HG03039 (cell line): ENCODE measurements at regions not wholly inside any gene's neighbourhood (a gene's known extent, or its start where the extent isn't known, plus 50 kb on each side); places are given as distances from the start of the nearest gene placed in this dataset.
A peak's percentile ranks its signal among the peaks of the same experiment; 100 is the strongest.
"Not testable (repeated sequence)": the region's sequence is repeated elsewhere in the genome, so short reads cannot be mapped to it uniquely, and the experiment has no call there.

Source experiments
- ATAC-seq: cut with Tn5 transposase; IDR thresholded peaks from one replicate; pipeline ENCODE4 v1.9.1; 2021; ENCODE audit warnings: mild to moderate bottlenecking, moderate library complexity; ENCODE audit not compliant: unreplicated experiment

- ATAC-seq = no peak
Measured at GRCh38 chr13:42474954-42475353, 99.0 kb upstream of the TNFSF11 start.

DNA sequence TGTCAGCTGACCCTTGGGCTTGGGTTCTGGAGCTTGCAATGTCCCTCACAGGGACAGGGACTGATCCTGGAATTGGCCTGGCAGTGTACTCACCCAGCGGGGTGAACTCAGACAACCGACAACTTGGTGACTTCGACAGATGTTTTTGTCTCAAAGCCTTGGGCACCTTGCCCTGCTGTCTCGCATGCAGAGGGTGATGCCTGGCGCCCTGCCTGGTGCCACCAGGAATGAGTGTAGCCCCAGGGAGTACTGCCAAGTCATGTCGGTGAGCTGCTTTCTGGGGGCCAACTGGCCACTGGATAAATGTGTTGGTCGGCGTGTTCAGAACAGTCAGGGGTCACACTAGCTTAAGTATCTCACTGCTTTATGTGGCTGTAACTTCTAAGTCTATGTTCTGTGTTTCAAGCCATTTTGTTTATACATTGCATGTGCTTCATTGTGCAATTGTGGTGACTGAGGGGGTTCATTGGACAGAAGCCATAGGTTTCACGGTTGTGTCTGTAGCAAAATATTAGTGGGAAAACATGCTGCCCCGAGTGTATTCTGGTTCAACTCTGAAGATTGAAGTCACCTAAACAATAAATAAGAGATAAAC lies 96.3 kb upstream of the TNFSF11 start:
- ATAC-seq = no peak

GRCh38 chr13:42478531-42479156 lies 95.3 kb upstream of the TNFSF11 start:
- no peak for ATAC-seq

DNA sequence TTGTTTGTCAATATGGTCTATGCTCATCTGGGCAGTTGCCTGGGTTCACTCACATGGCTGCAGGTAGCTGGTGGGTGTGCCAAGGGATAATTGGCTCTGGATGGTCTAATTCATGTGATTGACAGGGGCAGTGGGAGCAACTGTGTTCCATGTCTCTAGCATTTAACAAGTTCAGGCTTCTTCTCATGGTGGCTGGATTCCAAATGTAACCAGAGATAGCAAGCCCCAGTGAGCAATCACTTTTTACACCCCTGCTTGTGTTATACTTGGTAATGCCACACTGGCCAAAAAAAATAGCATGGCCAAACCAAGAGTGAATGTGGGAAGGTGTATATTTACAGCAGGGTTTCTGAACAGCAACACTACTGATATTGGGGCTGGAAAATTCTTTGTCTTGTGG lies 89.6 kb upstream of the TNFSF11 start:
- no peak for ATAC-seq

DNA sequence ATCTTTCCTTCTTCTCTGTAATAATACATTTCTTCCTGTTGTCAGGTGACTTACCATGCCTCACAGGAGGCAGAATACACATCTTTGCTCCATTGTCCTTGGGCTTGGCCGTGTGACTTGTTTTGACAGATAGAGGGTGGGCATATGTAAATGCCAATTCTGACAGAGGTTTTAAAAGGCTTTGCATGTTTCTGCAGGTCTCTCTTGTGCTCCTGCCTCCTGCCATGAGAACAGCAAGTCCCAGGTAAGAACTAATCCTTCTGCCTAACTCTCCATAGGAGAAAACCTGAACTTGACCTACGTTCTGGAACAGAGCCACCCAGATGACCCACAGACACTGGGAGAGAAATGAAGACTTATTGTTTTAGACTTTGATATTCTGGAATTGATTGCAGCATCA lies 88.7 kb upstream of the TNFSF11 start:
- ATAC-seq = no peak

DNA sequence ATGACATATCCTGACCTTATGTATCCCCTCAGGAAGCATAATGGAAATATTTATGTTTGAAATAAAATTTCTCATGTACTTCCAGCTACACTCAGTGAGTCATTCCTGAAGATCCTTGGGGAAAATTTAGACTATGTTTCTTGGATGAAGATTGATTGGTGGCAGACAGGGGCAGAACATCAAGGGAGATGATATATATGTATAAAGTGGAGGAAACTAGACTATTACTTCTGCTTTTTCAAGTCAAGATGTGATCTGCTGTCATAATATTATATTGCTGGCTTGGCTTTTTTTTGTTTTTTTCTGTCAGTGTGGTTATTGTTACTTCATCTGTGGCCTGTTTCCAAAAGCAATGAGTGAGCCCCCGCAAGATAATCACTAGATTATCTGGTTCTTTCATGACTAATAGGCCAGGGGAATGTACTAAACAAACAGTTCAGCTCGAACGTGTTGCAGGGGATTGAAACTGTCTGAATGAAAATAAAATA lies 87.2 kb upstream of the TNFSF11 start:
- ATAC-seq = no peak

- ATAC-seq = no peak
Measured at GRCh38 chr13:42487221-42487620, 86.7 kb upstream of the TNFSF11 start.

GRCh38 chr13:42490676-42491075 lies 83.3 kb upstream of the TNFSF11 start:
- no peak for ATAC-seq

DNA sequence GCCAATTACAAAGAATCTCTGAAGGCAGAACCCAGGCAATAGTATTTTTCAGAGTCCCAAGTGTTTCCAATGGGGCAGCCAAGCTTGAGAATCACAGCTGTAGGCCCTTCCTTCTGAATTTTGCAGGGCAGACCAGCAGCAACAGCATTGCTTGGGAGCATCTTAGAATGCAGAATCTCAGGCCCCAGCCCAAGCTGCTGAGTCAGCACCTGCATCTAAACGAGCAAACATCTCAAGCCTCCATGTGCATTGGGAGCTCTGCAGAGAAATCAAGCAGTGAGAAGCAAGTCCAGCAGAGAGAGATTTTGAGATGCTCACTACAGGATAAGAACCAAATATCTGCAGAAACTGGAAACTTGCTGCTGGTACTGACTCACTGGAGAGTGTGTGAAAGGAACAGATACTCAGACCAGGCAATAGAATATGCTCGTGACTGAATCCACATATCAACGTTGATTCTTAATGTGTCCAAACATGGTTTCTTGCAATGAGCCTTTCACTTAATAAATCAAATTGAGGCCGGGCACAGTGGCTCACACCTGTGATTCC lies 81.5 kb upstream of the TNFSF11 start:
- no peak for ATAC-seq

- ATAC-seq = no peak
Measured at GRCh38 chr13:42494157-42494556, 79.8 kb upstream of the TNFSF11 start.

DNA sequence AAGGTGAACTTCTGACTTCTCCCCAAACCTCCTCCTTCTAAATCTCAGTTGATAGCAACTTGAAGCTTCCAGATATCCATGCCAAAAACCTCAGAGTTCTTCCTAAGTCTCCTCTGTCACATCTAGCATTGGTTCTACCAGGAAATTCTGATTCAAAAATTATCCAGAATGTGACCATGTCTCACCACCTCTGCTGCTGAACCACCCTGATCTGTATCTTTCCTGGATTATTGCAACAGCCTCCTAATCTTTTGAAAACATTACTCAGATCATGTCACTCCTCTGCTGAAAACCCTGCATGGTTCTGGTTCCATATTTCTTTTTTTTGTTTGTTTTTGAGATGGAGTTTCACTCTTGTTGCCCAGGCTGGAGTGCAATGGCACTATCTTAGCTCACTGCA lies 78.7 kb upstream of the TNFSF11 start:
- no peak for ATAC-seq

DNA sequence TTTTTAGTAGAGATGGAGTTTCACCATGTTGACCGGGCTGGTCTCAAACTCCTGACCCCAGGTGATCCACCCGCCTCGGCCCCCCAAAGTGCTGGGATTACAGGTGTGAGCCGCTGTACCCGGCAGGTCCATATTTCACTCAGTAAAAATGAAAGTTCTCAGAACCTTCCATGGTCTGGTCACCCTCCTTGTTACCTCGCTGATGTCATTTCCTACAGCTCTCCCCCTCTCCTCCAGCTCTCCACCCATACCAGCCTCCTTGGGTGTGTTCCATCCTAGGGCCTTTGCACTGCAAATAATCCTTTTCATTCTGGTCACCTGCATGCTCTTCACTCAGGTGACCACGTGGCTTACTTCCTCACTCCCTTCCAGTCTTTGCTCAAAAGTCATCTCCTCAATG lies 78.2 kb upstream of the TNFSF11 start:
- no peak for ATAC-seq

DNA sequence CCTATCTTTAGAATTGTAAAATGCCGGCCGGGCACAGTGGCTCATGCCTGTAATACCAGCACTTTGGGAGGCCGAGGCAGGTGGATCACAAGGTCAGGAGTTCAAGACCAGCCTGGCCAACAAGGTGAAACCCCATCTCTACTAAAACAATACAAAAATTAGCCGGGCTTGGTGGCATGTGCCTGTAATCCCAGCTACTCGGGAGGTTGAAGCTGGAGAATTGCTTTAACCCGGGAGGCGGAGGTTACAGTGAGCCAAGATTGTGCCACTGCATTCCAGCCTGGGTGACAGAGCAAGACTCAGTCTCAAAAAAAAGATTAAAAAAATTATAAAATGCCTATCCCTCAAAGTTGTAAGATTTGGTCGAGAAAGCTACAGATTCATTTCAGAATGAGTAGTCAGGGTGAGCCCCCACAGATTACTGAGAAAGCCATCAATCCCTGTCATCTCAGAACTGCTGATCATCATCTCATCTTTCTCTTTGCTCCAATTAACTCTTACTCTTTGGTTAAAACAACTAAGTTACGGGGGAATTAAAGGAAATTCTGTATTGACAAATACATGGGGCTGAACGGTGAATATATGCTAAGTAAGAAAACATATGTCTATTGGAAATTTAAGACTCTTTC lies 76.9 kb upstream of the TNFSF11 start:
- not testable (repeated sequence) for ATAC-seq

DNA sequence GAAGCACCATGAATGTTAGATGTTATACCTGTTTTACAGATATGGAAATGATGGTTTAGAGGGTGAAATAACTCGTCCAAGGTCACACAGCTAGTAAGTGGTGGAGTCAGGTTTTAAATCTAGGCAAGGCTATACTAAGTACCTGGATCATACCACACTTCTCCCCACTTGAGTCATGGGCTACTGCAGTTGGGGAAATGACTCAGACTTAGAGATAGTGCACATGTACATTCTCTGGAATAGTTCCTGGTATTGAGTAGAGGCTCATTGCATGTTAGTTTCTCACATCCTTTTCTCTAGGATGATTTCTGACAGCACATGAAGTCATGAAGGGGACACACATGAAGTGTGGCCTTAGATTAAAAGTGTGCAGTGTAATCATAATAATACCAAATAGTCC lies 76.2 kb upstream of the TNFSF11 start:
- ATAC-seq = peak; percentile 87

DNA sequence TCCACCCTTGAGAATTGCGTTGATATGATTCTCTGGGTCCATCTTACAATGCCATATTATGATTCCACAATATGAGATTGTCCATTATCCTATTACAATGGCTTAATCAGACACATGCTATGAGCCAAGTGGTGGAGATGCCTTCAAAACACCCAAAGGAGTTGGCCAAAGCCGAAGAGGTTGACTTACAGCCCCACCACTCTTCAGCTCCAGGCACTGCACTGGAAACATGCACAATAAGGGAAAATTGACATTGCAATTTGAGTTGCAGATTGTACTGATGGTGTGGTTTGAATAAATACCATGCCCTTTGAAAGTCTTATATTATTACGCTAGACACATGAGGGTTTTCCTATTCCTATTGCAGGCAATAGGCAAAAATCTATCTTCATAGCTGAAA lies 75.4 kb upstream of the TNFSF11 start:
- no peak for ATAC-seq
